ENCODE measurements at regions not wholly inside any gene's neighbourhood (a gene's known extent, or its start where the extent isn't known, plus 50 kb on each side); places are given as distances from the start of the nearest gene placed in this dataset.

- H3K4me1 ChIP-seq (ENCODE audit: control insufficient read depth in 4 of 4, insufficient read depth in 4 of 4, low read length in 3 of 4) = peaks cover 2 to 35% (median 29%) of the 10 kb centered on the region in 4 donors
- no peaks in the 10 kb centered on the region for H3K27me3 ChIP-seq (ENCODE audit: control insufficient read depth in 4 of 4, insufficient read depth in 4 of 4, low read length in 3 of 4)
Observed at GRCh38 chr20:53736122-53736756, 142.6 kb upstream of the ZNF217 start.

GRCh38 chr20:53735536-53736050 lies 142.0 kb upstream of the ZNF217 start:
- Histone ChIP-seq H3K36me3 (ENCODE audit: control insufficient read depth in 4 of 4, insufficient read depth in 3 of 4, low read depth in 1 of 4, low read length in 3 of 4) (no peaks in the 10 kb centered on the region), H3K9ac (ENCODE audit: low read depth in 1 of 2, low read length in 2 of 2) (no peak overlapping the region), H3K4me3 (ENCODE audit: low read depth in 1 of 3, low read length in 3 of 3) (no peak overlapping the region), H3K4me1 (ENCODE audit: control insufficient read depth in 4 of 4, insufficient read depth in 4 of 4, low read length in 3 of 4) (peaks cover 0 to 35% (median 28%) of the 10 kb centered on the region in 4 donors), H3K27ac (ENCODE audit: low read depth in 1 of 2, low read length in 2 of 2) (no peak overlapping the region), H3K27me3 (ENCODE audit: control insufficient read depth in 4 of 4, insufficient read depth in 4 of 4, low read length in 3 of 4) (no peaks in the 10 kb centered on the region), H3K9me3 (ENCODE audit: control insufficient read depth in 4 of 4, low read length in 3 of 4) (no peaks in the 10 kb centered on the region)
- no peak for TF ChIP-seq GABPA (IDR thresholded peaks at IDR 0.05 in 1 of 2, conservative IDR thresholded peaks at IDR 0.05 in 1 of 2)
- TF ChIP-seq REST (IDR thresholded peaks at IDR 0.05) = no peak
- no peak for TF ChIP-seq CTCF (IDR thresholded peaks at IDR 0.05; ENCODE audit: low read depth, low read length, missing input control)
- no peak for TF ChIP-seq YY1 (IDR thresholded peaks at IDR 0.05)
- no peak for TF ChIP-seq RXRA (IDR thresholded peaks at IDR 0.05)
- TF ChIP-seq EGR1 (IDR thresholded peaks at IDR 0.05; ENCODE audit: low read depth in 2 of 2) = no peak
- TF ChIP-seq NR2F2 (IDR thresholded peaks at IDR 0.05) = no peak
- no peak for TF ChIP-seq HNF4G (IDR thresholded peaks at IDR 0.05)
- WGBS = 66% methylated on average over 5 of the region's 5 CpGs
- DNase-seq (ENCODE audit: low spot score) = no peak

More at GRCh38 chr20:53736122-53736756, 142.6 kb upstream of the ZNF217 start:
- Histone ChIP-seq H3K27ac (ENCODE audit: low read depth in 1 of 2, low read length in 2 of 2) (no peak overlapping the region), H3K9ac (ENCODE audit: low read depth in 1 of 2, low read length in 2 of 2) (peak overlapping the region in 1 of 2 donors; percentile 25), H3K4me3 (ENCODE audit: low read depth in 1 of 3, low read length in 3 of 3) (no peak overlapping the region), H3K36me3 (ENCODE audit: control insufficient read depth in 4 of 4, insufficient read depth in 3 of 4, low read depth in 1 of 4, low read length in 3 of 4) (no peaks in the 10 kb centered on the region), H3K9me3 (ENCODE audit: control insufficient read depth in 4 of 4, low read length in 3 of 4) (no peaks in the 10 kb centered on the region)
- no peak for DNase-seq (ENCODE audit: low spot score)
- TF ChIP-seq NR2F2 (IDR thresholded peaks at IDR 0.05) (no peak), MAX (IDR thresholded peaks at IDR 0.05) (no peak), SP1 (IDR thresholded peaks at IDR 0.05) (no peak), JUND (IDR thresholded peaks at IDR 0.05) (no peak), FOXA1 (IDR thresholded peaks at IDR 0.05) (no peak), CTCF (IDR thresholded peaks at IDR 0.05; ENCODE audit: low read depth, low read length, missing input control) (no peak)
- WGBS = 78% methylated on average over 7 of the region's 7 CpGs

All from liver (tissue), 8 donors.